Stomach (tissue), 8 donors: ENCODE measurements at regions not wholly inside any gene's neighbourhood (a gene's known extent, or its start where the extent isn't known, plus 50 kb on each side); places are given as distances from the start of the nearest gene placed in this dataset.

Source experiments
- DNase-seq, 2 donors: peaks; one replicate each; pipeline versions ENCODE4 v3.0.0 to v3.0.0-alpha.2; 2013 to 2019
- H3K27ac ChIP-seq, 5 donors: fragments of 200-600 bp in 4 of 5; sonication (generic) in 4 of 5; one replicate each; pipeline ENCODE4 v1.5.1; 2013 to 2019; ENCODE audit warnings: mild to moderate bottlenecking in 1 of 5, moderate library complexity in 1 of 5
- H3K27me3 ChIP-seq, 3 donors: fragments of 200-600 bp; sonication (generic); one replicate each; pipeline ENCODE4 v1.5.1; 2017 to 2019; ENCODE audit warnings: mixed run types in 1 of 3
- H3K36me3 ChIP-seq, 4 donors: fragments of 200-600 bp; sonication (generic); 1 replicate in 3 of 4; 2 replicates in 1 of 4; pipeline ENCODE4 v1.5.1; 2016 to 2019
- H3K4me1 ChIP-seq, 4 donors: fragments of 200-600 bp; sonication (generic); one replicate each; pipeline ENCODE4 v1.5.1; 2016 to 2019
- H3K4me3 ChIP-seq, 4 donors: fragments of 200-600 bp; sonication (generic) in 3 of 4; one replicate each; pipeline ENCODE4 v1.5.1; 2016 to 2019; ENCODE audit warnings: mild to moderate bottlenecking in 1 of 4
- H3K9me3 ChIP-seq, 4 donors: fragments of 200-600 bp; sonication (generic); one replicate each; pipeline ENCODE4 v1.5.1; 2016 to 2019
- EP300 ChIP-seq: sonication (generic); formaldehyde crosslinking; IDR thresholded peaks from one replicate; pipeline ENCODE4 v1.6.1; 2017; ENCODE audit warnings: antibody characterized with exemption
- POLR2A ChIP-seq, 4 donors: fragments of 450-650 bp; IDR thresholded peaks; one replicate each; pipeline ENCODE4 v1.6.1; 2016; ENCODE audit warnings: antibody characterized with exemption in 4 of 4, control low read depth in 2 of 4, mild to moderate bottlenecking in 1 of 4, moderate library complexity in 1 of 4
- POLR2AphosphoS5 ChIP-seq, 3 donors: sonication (generic); formaldehyde crosslinking; IDR thresholded peaks; one replicate each; pipeline ENCODE4 v1.6.1; 2016; ENCODE audit warnings: antibody characterized with exemption in 3 of 3
- WGBS, 5 donors: extraction: QIAGEN DNeasy Blood & Tissue Kit in 3 of 5; methylation state at CpG; one replicate each; pipeline versions ENCODE4 v1.1.5 to v1.1.7; 2013 to 2018; 5-methylcytosine and 5-hydroxymethylcytosine counted together
- intact Hi-C: fragments of 100-400 bp; cut with DNase I; formaldehyde crosslinking; loops from one replicate; pipeline ENCODE4 v1.15.1; 2023; ENCODE audit warnings: low total_unique reads
- TF ChIP-seq, protein P1 (sequence below), 7 experiments: fragments of 450-650 bp in 4 of 7; fragments of 200-600 bp in 3 of 7; sonication (generic) in 3 of 7; IDR thresholded peaks; one replicate each; pipeline ENCODE4 v1.5.1; 2016 to 2019; ENCODE audit warnings: antibody characterized with exemption in 7 of 7, control low read depth in 2 of 7, mild to moderate bottlenecking in 1 of 7
- donor health status: healthy with polysubstance abuse.
- donor health status: Bipolar disorder and iron deficiency.
- donor health status: healthy.

DNA sequence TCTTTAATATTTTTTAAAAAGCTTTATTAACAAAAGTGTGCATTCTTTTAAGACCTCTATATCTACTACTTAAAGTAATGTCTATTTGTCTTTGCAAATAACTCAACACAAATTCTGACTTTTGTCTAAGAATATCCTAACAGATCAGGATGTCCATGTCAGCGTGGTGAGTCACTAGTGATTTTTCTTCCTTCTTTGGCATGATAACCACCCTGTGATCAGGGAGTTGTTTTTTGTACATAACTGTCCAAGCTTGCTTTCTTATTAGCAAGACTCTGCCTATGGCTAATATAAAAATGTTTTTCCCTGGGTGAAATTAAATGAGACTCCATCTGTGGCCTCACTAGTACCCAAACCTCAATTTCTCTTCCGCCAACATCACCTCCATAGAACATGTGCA, 688.9 kb upstream of the ADGRL2 start:
- Histone ChIP-seq H3K4me1 (no peaks in the 10 kb centered on the region), H3K27ac (no peak overlapping the region), H3K4me3 (no peak overlapping the region), H3K9me3 (no peaks in the 10 kb centered on the region), H3K36me3 (no peaks in the 10 kb centered on the region), H3K27me3 (no peaks in the 10 kb centered on the region)
- intact Hi-C loops, result no loop called here
- TF ChIP-seq POLR2AphosphoS5 (IDR thresholded peaks at IDR 0.05) (no peak), EP300 (no peak), POLR2A (IDR thresholded peaks at IDR 0.05) (no peak)
- TF ChIP-seq, protein P1, sequence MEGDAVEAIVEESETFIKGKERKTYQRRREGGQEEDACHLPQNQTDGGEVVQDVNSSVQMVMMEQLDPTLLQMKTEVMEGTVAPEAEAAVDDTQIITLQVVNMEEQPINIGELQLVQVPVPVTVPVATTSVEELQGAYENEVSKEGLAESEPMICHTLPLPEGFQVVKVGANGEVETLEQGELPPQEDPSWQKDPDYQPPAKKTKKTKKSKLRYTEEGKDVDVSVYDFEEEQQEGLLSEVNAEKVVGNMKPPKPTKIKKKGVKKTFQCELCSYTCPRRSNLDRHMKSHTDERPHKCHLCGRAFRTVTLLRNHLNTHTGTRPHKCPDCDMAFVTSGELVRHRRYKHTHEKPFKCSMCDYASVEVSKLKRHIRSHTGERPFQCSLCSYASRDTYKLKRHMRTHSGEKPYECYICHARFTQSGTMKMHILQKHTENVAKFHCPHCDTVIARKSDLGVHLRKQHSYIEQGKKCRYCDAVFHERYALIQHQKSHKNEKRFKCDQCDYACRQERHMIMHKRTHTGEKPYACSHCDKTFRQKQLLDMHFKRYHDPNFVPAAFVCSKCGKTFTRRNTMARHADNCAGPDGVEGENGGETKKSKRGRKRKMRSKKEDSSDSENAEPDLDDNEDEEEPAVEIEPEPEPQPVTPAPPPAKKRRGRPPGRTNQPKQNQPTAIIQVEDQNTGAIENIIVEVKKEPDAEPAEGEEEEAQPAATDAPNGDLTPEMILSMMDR (IDR thresholded peaks at IDR 0.05), result no peak
- DNase-seq, result no peak
- 77 to 84% (median 79%) methylated on average over 2 of the region's 2 CpGs for WGBS, 5 donors

DNA sequence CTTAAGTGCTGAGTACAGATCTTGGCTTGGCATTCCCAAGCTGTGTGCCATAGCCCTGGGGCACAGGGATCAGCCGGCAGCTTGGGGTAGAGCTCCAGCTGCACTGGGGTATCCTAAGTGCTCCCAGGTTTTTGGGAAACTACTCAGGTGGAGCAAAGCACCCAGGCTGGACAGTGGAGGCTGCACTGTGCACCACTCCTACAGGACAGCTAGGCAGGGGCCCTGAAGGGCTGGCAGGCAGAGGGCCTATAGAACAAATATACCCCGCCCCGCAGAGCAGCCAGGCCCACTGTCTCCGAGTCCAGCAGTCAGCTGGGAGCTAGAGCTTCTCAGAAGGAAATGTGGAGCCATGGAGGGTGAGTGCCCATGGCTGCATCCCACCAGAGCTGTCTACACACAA, 691.7 kb upstream of the ADGRL2 start:
- H3K27ac ChIP-seq, result no peak overlapping the region
- H3K9me3 ChIP-seq, result no peaks in the 10 kb centered on the region
- intact Hi-C loops, result no loop called here
- no peaks in the 10 kb centered on the region for H3K4me1 ChIP-seq
- H3K27me3 ChIP-seq, result no peaks in the 10 kb centered on the region
- H3K4me3 ChIP-seq, result no peak overlapping the region
- no peak for DNase-seq
- 76 to 93% (median 85%) methylated on average over 4 of the region's 4 CpGs for WGBS, 5 donors
- no peak for TF ChIP-seq EP300
- no peak for TF ChIP-seq POLR2AphosphoS5 (IDR thresholded peaks at IDR 0.05)
- TF ChIP-seq, protein P1 (IDR thresholded peaks at IDR 0.05), result no peak
- TF ChIP-seq POLR2A (IDR thresholded peaks at IDR 0.05), result no peak
- no peaks in the 10 kb centered on the region for H3K36me3 ChIP-seq

DNA sequence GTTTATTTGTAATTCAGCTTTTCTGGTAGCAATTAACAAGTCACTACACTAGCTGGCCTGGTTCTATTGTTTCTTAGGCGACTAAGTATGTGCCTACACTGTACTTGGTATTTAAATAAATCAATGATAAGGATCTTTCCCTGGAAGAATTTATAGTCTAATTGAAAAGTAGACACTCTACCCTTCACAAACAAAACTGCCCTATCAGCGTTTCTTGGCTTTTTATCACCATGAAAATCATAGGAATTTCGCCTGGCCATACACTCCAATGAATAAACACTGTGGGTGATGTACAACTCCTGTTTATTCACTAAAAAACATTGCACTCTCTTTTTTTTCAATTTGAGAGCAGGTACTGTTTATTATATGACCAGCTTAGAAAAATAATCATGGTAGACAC, 702.9 kb upstream of the ADGRL2 start:
- TF ChIP-seq EP300, result no peak
- no peak for TF ChIP-seq POLR2A (IDR thresholded peaks at IDR 0.05)
- TF ChIP-seq, protein P1 (IDR thresholded peaks at IDR 0.05), result no peak
- TF ChIP-seq POLR2AphosphoS5 (IDR thresholded peaks at IDR 0.05), result no peak
- WGBS, 5 donors, result 35 to 54% (median 42%) methylated on average over 3 of the region's 3 CpGs
- Histone ChIP-seq H3K27me3 (no peaks in the 10 kb centered on the region), H3K4me1 (no peaks in the 10 kb centered on the region), H3K4me3 (no peak overlapping the region), H3K27ac (no peak overlapping the region), H3K36me3 (no peaks in the 10 kb centered on the region), H3K9me3 (no peaks in the 10 kb centered on the region)
- DNase-seq, result no peak
- intact Hi-C loops, result no loop called here

DNA sequence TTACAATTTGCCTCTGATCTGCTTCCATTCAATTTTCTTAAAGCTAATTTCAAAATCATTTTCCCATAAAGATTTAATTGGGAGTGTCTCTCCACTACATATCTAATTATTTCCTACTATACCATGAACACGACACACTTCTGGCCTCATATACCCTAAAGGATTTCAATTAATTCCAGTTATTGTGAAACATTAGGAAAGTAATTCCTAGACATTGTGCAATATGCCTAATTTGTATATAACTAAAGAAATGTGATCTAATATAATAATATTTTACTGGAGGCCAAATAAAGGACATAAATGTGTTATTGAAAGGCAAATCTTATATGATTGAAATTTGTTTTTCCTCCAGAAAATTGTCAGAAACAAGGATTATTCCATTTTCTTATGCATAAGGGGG, 727.2 kb upstream of the ADGRL2 start:
- TF ChIP-seq POLR2AphosphoS5 (IDR thresholded peaks at IDR 0.05), result no peak
- no peak for TF ChIP-seq EP300
- no peak for TF ChIP-seq POLR2A (IDR thresholded peaks at IDR 0.05)
- TF ChIP-seq, protein P1 (IDR thresholded peaks at IDR 0.05), result no peak
- H3K36me3 ChIP-seq, result no peaks in the 10 kb centered on the region
- H3K27me3 ChIP-seq, result no peaks in the 10 kb centered on the region
- no peak overlapping the region for H3K4me3 ChIP-seq
- intact Hi-C loops, result no loop called here
- H3K27ac ChIP-seq, result no peak overlapping the region
- WGBS, 5 donors, result 79 to 92% (median 85%) methylated on average over 1 of the region's 1 CpG
- H3K9me3 ChIP-seq, result no peaks in the 10 kb centered on the region
- H3K4me1 ChIP-seq, result no peaks in the 10 kb centered on the region
- DNase-seq, result no peak
